ENCODE measurements at regions not wholly inside any gene's neighbourhood (a gene's known extent, or its start where the extent isn't known, plus 50 kb on each side); places are given as distances from the start of the nearest gene placed in this dataset.

- ATAC-seq (ENCODE audit: low FRiP score) (no peak), DNase-seq (ENCODE audit: low spot score) (no peak)
- no peak for TF ChIP-seq CTCF (IDR thresholded peaks at IDR 0.05)
Measured at GRCh38 chr18:24726727-24727492, 266.5 kb downstream of the HRH4 start.

- no peak for ATAC-seq (ENCODE audit: low FRiP score)
- no peak for DNase-seq (ENCODE audit: low spot score)
- TF ChIP-seq CTCF (IDR thresholded peaks at IDR 0.05) = no peak
Measured at GRCh38 chr18:24727685-24728084, 267.2 kb downstream of the HRH4 start.

GRCh38 chr18:24731158-24731557, 270.7 kb downstream of the HRH4 start:
- DNase-seq (ENCODE audit: low spot score) (no peak), ATAC-seq (ENCODE audit: low FRiP score) (no peak)
- TF ChIP-seq CTCF (IDR thresholded peaks at IDR 0.05) = no peak

- ATAC-seq (ENCODE audit: low FRiP score) = peak; percentile 70
- no peak for DNase-seq (ENCODE audit: low spot score)
- no peak for TF ChIP-seq CTCF (IDR thresholded peaks at IDR 0.05)
Measured at GRCh38 chr18:24731981-24732380, 271.5 kb downstream of the HRH4 start.

GRCh38 chr18:24734058-24734457, 273.6 kb downstream of the HRH4 start:
- no peak for TF ChIP-seq CTCF (IDR thresholded peaks at IDR 0.05)
- no peak for DNase-seq (ENCODE audit: low spot score)
- ATAC-seq (ENCODE audit: low FRiP score) = no peak

- ATAC-seq (ENCODE audit: low FRiP score) = no peak
- DNase-seq (ENCODE audit: low spot score) = no peak
- no peak for TF ChIP-seq CTCF (IDR thresholded peaks at IDR 0.05)
Measured at GRCh38 chr18:24735624-24736231, 275.3 kb downstream of the HRH4 start.
